Lower leg skin (tissue), 3 donors: ENCODE measurements at regions not wholly inside any gene's neighbourhood (a gene's known extent, or its start where the extent isn't known, plus 50 kb on each side); places are given as distances from the start of the nearest gene placed in this dataset.

Source experiments
- POLR2A ChIP-seq, 2 donors: fragments of 450-650 bp; IDR thresholded peaks; one replicate each; pipeline ENCODE4 v1.6.1; 2016 to 2017; ENCODE audit warnings: antibody characterized with exemption in 2 of 2, mild to moderate bottlenecking in 1 of 2, moderate library complexity in 1 of 2
- TF ChIP-seq, protein P1 (sequence below), 3 donors: fragments of 450-650 bp; IDR thresholded peaks; one replicate each; pipeline ENCODE4 v1.5.1; 2016; ENCODE audit warnings: antibody characterized with exemption in 3 of 3, mild to moderate bottlenecking in 3 of 3, moderate library complexity in 2 of 3

DNA sequence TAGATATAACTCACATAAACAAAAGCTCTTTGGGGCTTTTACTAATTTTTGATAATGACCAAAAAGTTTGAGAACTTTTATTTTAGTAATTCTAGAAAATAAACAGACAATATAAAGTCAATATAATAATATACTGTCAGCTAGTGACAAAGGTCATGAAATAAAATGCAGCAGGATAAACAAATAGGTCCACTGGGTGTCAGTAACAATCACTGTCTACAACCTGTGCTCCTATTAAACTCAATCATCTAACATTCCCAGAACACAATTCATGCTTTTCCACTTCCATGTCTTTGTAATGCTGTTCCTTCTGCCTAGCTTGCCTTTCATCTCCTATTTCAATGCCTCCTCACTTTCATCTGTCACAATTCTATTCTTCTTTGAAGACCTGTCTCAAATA is 186.1 kb downstream of the GIPC2 start:
- no peak for TF ChIP-seq POLR2A (IDR thresholded peaks at IDR 0.05)
- TF ChIP-seq, protein P1, sequence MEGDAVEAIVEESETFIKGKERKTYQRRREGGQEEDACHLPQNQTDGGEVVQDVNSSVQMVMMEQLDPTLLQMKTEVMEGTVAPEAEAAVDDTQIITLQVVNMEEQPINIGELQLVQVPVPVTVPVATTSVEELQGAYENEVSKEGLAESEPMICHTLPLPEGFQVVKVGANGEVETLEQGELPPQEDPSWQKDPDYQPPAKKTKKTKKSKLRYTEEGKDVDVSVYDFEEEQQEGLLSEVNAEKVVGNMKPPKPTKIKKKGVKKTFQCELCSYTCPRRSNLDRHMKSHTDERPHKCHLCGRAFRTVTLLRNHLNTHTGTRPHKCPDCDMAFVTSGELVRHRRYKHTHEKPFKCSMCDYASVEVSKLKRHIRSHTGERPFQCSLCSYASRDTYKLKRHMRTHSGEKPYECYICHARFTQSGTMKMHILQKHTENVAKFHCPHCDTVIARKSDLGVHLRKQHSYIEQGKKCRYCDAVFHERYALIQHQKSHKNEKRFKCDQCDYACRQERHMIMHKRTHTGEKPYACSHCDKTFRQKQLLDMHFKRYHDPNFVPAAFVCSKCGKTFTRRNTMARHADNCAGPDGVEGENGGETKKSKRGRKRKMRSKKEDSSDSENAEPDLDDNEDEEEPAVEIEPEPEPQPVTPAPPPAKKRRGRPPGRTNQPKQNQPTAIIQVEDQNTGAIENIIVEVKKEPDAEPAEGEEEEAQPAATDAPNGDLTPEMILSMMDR (IDR thresholded peaks at IDR 0.05), result no peak
